HepG2 (cell line): ENCODE measurements at regions not wholly inside any gene's neighbourhood (a gene's known extent, or its start where the extent isn't known, plus 50 kb on each side); places are given as distances from the start of the nearest gene placed in this dataset.

ENCODE experiments used
- CBFB ChIP-seq: sonication (generic); formaldehyde crosslinking; IDR thresholded peaks from 2 replicates; pipeline ENCODE4 v1.4.0; 2020; ENCODE audit warnings: missing genetic modification reagents
- CENPT ChIP-seq: sonication (generic); formaldehyde crosslinking; IDR thresholded peaks from 2 replicates; pipeline ENCODE4 v1.8.0; 2022; ENCODE audit warnings: low read depth, mild to moderate bottlenecking, moderate library complexity, missing genetic modification reagents
- CREM ChIP-seq, 2 experiments: sonication (generic) in 1 of 2; formaldehyde crosslinking in 1 of 2; IDR thresholded peaks; 2 replicates each; pipeline versions ENCODE4 v1.4.0 to v1.6.1; 2016 to 2020; ENCODE audit warnings: antibody characterized with exemption in 1 of 2, mild to moderate bottlenecking in 1 of 2, missing genetic modification reagents in 1 of 2
- FOXC1 ChIP-seq: sonication (generic); formaldehyde crosslinking; IDR thresholded peaks from 2 replicates; pipeline ENCODE4 v1.8.0; 2022; ENCODE audit warnings: mild to moderate bottlenecking, missing genetic modification reagents, borderline replicate concordance
- GZF1 ChIP-seq: sonication (generic); formaldehyde crosslinking; IDR thresholded peaks from 2 replicates; pipeline ENCODE4 v1.5.1; 2020; ENCODE audit warnings: mild to moderate bottlenecking, missing genetic modification reagents
- HMG20A ChIP-seq: IDR thresholded peaks from 2 replicates; pipeline ENCODE4 v1.6.1; 2016; ENCODE audit warnings: borderline replicate concordance
- HOXA7 ChIP-seq: sonication (generic); formaldehyde crosslinking; IDR thresholded peaks from 2 replicates; pipeline ENCODE4 v1.8.1; 2022; ENCODE audit warnings: mild to moderate bottlenecking, missing genetic modification reagents, moderate library complexity
- KLF15 ChIP-seq: sonication (generic); formaldehyde crosslinking; IDR thresholded peaks from 2 replicates; pipeline ENCODE4 v1.8.1; 2023; ENCODE audit warnings: borderline replicate concordance, mild to moderate bottlenecking, inconsistent platforms, missing genetic modification reagents, mixed read lengths
- MIER2 ChIP-seq: IDR thresholded peaks from 2 replicates; pipeline ENCODE4 v1.6.1; 2016; ENCODE audit warnings: missing biosample characterization, missing genetic modification reagents
- RCOR2 ChIP-seq: IDR thresholded peaks from 2 replicates; pipeline ENCODE4 v1.6.1; 2016; ENCODE audit warnings: missing biosample characterization, missing genetic modification reagents
- RNF2 ChIP-seq: fragments of 450-650 bp; conservative IDR thresholded peaks from 2 replicates; pipeline ENCODE4 v1.6.1; 2016; ENCODE audit warnings: low read depth
- SMAD9 ChIP-seq: sonication (generic); formaldehyde crosslinking; IDR thresholded peaks from 2 replicates; pipeline ENCODE4 v1.5.1; 2020; ENCODE audit warnings: mild to moderate bottlenecking, missing genetic modification reagents
- SNAPC2 ChIP-seq: sonication (generic); formaldehyde crosslinking; IDR thresholded peaks from 2 replicates; pipeline ENCODE4 v1.8.1; 2022; ENCODE audit warnings: mild to moderate bottlenecking, missing genetic modification reagents
- XRCC5 ChIP-seq: fragments of 200-400 bp; formaldehyde crosslinking; optimal IDR thresholded peaks from 2 replicates; pipeline ENCODE3; 2017; ENCODE audit warnings: mild to moderate bottlenecking, low read length
- ZKSCAN8 ChIP-seq: IDR thresholded peaks from 2 replicates; pipeline ENCODE4 v1.6.1; 2016; ENCODE audit warnings: borderline replicate concordance, missing genetic modification reagents, missing compliant biosample characterization
- ZNF124 ChIP-seq: sonication (generic); formaldehyde crosslinking; IDR thresholded peaks from 2 replicates; pipeline ENCODE4 v1.4.0; 2020; ENCODE audit warnings: missing genetic modification reagents
- ZNF557 ChIP-seq: sonication (generic); formaldehyde crosslinking; IDR thresholded peaks from 2 replicates; pipeline ENCODE4 v1.4.0; 2020; ENCODE audit warnings: missing genetic modification reagents
- ZNF672 ChIP-seq: sonication (generic); formaldehyde crosslinking; IDR thresholded peaks from 2 replicates; pipeline ENCODE4 v1.8.1; 2022; ENCODE audit warnings: missing genetic modification reagents
- ZNF710 ChIP-seq: sonication (generic); formaldehyde crosslinking; IDR thresholded peaks from 2 replicates; pipeline ENCODE4 v1.5.0; 2020; ENCODE audit warnings: mild to moderate bottlenecking, missing genetic modification reagents, borderline replicate concordance
- ZNF775 ChIP-seq: sonication (generic); formaldehyde crosslinking; IDR thresholded peaks from 2 replicates; pipeline ENCODE4 v1.4.0; 2020; ENCODE audit warnings: missing genetic modification reagents, mild to moderate bottlenecking, moderate library complexity, borderline replicate concordance
- ZNF780A ChIP-seq: sonication (generic); formaldehyde crosslinking; IDR thresholded peaks from 2 replicates; pipeline ENCODE4 v1.8.0; 2022; ENCODE audit warnings: mild to moderate bottlenecking, missing genetic modification reagents, moderate library complexity
- ZNF782 ChIP-seq: sonication (generic); formaldehyde crosslinking; IDR thresholded peaks from 2 replicates; pipeline ENCODE4 v1.4.0; 2020; ENCODE audit warnings: missing genetic modification reagents, mild to moderate bottlenecking, borderline replicate concordance
- ZNF792 ChIP-seq: IDR thresholded peaks from 2 replicates; pipeline ENCODE4 v1.6.1; 2016
- TF ChIP-seq, protein P1 (sequence below): sonication (generic); formaldehyde crosslinking; IDR thresholded peaks from 2 replicates; pipeline ENCODE4 v1.8.0; 2022; ENCODE audit warnings: mild to moderate bottlenecking, missing genetic modification reagents, moderate library complexity
- TF ChIP-seq, protein P2 (sequence below): sonication (generic); formaldehyde crosslinking; IDR thresholded peaks from 2 replicates; pipeline ENCODE4 v1.5.0; 2020; ENCODE audit warnings: mild to moderate bottlenecking, missing genetic modification reagents, moderate library complexity

- TF ChIP-seq ZNF557 (CRISPR knock-in tag), result 0 out of 2 replicates have a peak, but pooled peaks have one; percentile 40
- TF ChIP-seq ZNF780A (CRISPR knock-in tag), result no peak
- TF ChIP-seq CENPT (CRISPR knock-in tag), result no peak
- TF ChIP-seq HOXA7 (CRISPR knock-in tag), result no peak
- TF ChIP-seq ZNF710, result no peak; the same call in 1 of the 2 replicates
- TF ChIP-seq ZNF782 (CRISPR knock-in tag), result no peak
- no peak for TF ChIP-seq ZNF775 (CRISPR knock-in tag)
- no peak for TF ChIP-seq SNAPC2 (CRISPR knock-in tag)
- TF ChIP-seq ZNF792 (CRISPR knock-in tag), result no peak; the same call in 1 of the 2 replicates
- TF ChIP-seq, protein P1, sequence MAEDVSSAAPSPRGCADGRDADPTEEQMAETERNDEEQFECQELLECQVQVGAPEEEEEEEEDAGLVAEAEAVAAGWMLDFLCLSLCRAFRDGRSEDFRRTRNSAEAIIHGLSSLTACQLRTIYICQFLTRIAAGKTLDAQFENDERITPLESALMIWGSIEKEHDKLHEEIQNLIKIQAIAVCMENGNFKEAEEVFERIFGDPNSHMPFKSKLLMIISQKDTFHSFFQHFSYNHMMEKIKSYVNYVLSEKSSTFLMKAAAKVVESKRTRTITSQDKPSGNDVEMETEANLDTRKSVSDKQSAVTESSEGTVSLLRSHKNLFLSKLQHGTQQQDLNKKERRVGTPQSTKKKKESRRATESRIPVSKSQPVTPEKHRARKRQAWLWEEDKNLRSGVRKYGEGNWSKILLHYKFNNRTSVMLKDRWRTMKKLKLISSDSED, result no peak
- no peak for TF ChIP-seq MIER2
- TF ChIP-seq GZF1 (CRISPR knock-in tag), result no peak
- TF ChIP-seq, protein P2, sequence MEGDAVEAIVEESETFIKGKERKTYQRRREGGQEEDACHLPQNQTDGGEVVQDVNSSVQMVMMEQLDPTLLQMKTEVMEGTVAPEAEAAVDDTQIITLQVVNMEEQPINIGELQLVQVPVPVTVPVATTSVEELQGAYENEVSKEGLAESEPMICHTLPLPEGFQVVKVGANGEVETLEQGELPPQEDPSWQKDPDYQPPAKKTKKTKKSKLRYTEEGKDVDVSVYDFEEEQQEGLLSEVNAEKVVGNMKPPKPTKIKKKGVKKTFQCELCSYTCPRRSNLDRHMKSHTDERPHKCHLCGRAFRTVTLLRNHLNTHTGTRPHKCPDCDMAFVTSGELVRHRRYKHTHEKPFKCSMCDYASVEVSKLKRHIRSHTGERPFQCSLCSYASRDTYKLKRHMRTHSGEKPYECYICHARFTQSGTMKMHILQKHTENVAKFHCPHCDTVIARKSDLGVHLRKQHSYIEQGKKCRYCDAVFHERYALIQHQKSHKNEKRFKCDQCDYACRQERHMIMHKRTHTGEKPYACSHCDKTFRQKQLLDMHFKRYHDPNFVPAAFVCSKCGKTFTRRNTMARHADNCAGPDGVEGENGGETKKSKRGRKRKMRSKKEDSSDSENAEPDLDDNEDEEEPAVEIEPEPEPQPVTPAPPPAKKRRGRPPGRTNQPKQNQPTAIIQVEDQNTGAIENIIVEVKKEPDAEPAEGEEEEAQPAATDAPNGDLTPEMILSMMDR (CRISPR knock-in tag), result no peak
- no peak for TF ChIP-seq RNF2
- 0 out of 2 replicates have a peak, but pooled peaks have one; percentile 23 for TF ChIP-seq SMAD9 (CRISPR knock-in tag)
- no peak for TF ChIP-seq ZNF672 (CRISPR knock-in tag)
- no peak for TF ChIP-seq ZKSCAN8 (CRISPR knock-in tag)
- TF ChIP-seq HMG20A (CRISPR knock-in tag), result no peak
- no peak for TF ChIP-seq KLF15 (CRISPR knock-in tag)
- TF ChIP-seq CBFB (CRISPR knock-in tag), result no peak
- peak; percentile 79; the same call in 1 of the 2 replicates for TF ChIP-seq RCOR2 (CRISPR knock-in tag)
- TF ChIP-seq XRCC5, result no peak
- TF ChIP-seq ZNF124 (CRISPR knock-in tag), result no peak
- TF ChIP-seq CREM (IDR thresholded peaks at IDR 0.05), result no peak
- TF ChIP-seq CREM (CRISPR knock-in tag; IDR thresholded peaks at IDR 0.05), result no peak
- no peak for TF ChIP-seq FOXC1 (CRISPR knock-in tag)
Measured at GRCh38 chr20:50400705-50401586, 109.2 kb upstream of the PTPN1 start (continued).
